ENCODE measurements at regions not wholly inside any gene's neighbourhood (a gene's known extent, or its start where the extent isn't known, plus 50 kb on each side); places are given as distances from the start of the nearest gene placed in this dataset.

DNA sequence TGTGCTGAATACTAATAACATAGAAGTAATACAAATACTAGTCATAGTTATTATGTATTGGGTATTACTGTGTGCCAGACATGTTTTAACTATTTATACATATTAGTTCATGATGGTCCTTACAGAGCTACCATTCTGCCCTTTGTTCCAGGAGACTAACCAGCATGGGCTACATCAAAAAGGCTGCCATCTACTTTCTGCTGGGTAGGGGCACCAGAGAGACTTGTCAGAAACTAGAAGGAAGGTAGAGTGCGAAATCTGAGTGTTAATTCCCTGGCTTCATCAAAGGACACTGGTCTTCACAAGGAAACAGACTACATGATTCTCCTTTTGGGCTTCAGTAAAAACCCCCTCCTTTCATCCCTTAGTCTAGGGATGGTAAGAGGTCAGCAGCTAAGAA, 347.8 kb downstream of the GBA3 start:
- no peak for DNase-seq
- TF ChIP-seq EP300 (IDR thresholded peaks at IDR 0.05; ENCODE audit: low read depth), result no peak
- Histone ChIP-seq H3K27ac (no peak overlapping the region), H3K9me3 (no peaks in the 10 kb centered on the region), H3K36me3 (no peaks in the 10 kb centered on the region), H3K4me1 (peaks cover 0 to 9% (median 2%) of the 10 kb centered on the region in 4 donors), H3K4me3 (no peak overlapping the region), H3K27me3 (no peaks in the 10 kb centered on the region)
- intact Hi-C loops (cut with DNase I; ENCODE audit: low total_unique reads) (no loop called here), in situ Hi-C loops (cut with MboI; ENCODE audit: low pct_ligation_motif_present in 1 of 4, low pct_unique_long_range_greater_than_20kb in 1 of 4, low sequenced_read_pairs in 3 of 4) (no loop called here)
- WGBS, 2 donors (ENCODE audit: low coverage in 1 of 2), result 84 to 100% methylated on average over 1 of the region's 1 CpG

DNA sequence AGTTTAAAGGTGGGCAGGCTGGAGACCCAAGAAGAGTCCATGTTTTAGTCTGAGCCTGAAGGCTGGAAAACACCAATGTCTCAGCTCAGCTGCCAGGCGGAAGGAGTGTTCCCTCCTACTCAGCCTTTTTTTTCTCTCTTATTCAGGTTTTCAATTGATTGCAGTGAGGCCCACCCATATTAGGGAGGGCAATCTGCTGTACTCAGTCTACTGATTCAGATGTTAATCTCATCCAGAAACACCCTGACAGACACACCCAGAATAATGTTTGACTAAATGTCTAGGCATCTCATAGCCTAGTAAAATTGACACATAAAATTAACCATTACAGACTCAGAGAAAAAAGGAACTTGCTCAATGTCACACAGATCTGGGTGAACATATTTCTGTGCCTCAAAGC, 347.1 kb downstream of the GBA3 start:
- TF ChIP-seq EP300 (IDR thresholded peaks at IDR 0.05; ENCODE audit: low read depth) (no peak), POLR2A (IDR thresholded peaks at IDR 0.05) (no peak)
- TF ChIP-seq, protein P1, sequence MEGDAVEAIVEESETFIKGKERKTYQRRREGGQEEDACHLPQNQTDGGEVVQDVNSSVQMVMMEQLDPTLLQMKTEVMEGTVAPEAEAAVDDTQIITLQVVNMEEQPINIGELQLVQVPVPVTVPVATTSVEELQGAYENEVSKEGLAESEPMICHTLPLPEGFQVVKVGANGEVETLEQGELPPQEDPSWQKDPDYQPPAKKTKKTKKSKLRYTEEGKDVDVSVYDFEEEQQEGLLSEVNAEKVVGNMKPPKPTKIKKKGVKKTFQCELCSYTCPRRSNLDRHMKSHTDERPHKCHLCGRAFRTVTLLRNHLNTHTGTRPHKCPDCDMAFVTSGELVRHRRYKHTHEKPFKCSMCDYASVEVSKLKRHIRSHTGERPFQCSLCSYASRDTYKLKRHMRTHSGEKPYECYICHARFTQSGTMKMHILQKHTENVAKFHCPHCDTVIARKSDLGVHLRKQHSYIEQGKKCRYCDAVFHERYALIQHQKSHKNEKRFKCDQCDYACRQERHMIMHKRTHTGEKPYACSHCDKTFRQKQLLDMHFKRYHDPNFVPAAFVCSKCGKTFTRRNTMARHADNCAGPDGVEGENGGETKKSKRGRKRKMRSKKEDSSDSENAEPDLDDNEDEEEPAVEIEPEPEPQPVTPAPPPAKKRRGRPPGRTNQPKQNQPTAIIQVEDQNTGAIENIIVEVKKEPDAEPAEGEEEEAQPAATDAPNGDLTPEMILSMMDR (IDR thresholded peaks at IDR 0.05), result no peak
- H3K36me3 ChIP-seq, result no peaks in the 10 kb centered on the region
- H3K9me3 ChIP-seq, result no peaks in the 10 kb centered on the region
- DNase-seq, result no peak
- H3K4me1 ChIP-seq, result peaks cover 0 to 9% (median 2%) of the 10 kb centered on the region in 4 donors
- no peak overlapping the region for H3K27ac ChIP-seq
- intact Hi-C loops (cut with DNase I; ENCODE audit: low total_unique reads), result no loop called here
- no peak overlapping the region for H3K4me3 ChIP-seq
- no peaks in the 10 kb centered on the region for H3K27me3 ChIP-seq
- 40 to 55% methylated on average over 1 of the region's 1 CpG for WGBS, 2 donors (ENCODE audit: low coverage in 1 of 2)
- in situ Hi-C loops (cut with MboI; ENCODE audit: low pct_ligation_motif_present in 1 of 4, low pct_unique_long_range_greater_than_20kb in 1 of 4, low sequenced_read_pairs in 3 of 4), result no loop called here

DNA sequence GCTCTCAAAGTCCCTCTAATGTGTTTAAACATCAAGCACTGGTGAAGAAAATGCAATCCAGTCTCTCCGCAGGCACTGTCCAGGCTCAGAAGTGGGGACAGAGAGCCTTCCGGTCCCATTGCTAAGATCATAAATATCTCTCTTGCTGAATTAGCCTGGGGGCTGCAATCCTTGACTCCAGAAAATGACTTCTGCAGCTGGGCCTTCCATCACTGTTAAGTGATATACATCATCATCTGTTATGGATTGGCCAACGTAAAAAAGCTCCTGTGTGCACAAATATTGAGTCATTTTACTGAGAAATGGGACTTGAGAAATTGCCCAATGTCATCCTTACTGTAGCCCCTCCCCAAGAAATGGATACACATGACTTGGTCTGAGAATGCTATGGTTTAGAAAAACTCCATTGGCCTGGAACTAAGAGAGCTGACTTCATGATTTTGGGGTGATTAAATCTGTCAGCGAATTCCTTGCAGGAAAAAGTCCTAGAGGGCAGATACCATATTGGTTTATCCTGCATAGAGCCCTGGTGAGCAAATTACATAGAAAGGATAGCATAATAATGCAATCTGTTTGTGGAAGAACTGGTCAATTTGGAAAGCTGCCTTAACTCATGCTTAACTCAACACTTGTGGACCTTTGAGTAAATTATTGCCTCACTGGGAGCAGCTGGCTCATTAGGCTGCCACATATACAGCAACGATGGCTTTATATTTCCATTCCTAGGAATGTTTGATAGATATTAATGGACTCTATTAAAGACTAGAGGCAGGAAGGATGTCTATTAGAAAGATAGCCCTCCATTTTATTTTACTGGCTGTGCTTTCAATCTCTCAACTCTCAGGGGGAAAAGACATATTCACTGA, 346.1 kb downstream of the GBA3 start:
- no peak for TF ChIP-seq POLR2A (IDR thresholded peaks at IDR 0.05)
- TF ChIP-seq POLR2AphosphoS5 (IDR thresholded peaks at IDR 0.05), result no peak
- no peak for TF ChIP-seq EP300 (IDR thresholded peaks at IDR 0.05; ENCODE audit: low read depth)
- TF ChIP-seq, protein P1 (IDR thresholded peaks at IDR 0.05), result no peak
- intact Hi-C loops (cut with DNase I; ENCODE audit: low total_unique reads) (no loop called here), in situ Hi-C loops (cut with MboI; ENCODE audit: low pct_ligation_motif_present in 1 of 4, low pct_unique_long_range_greater_than_20kb in 1 of 4, low sequenced_read_pairs in 3 of 4) (no loop called here)
- Histone ChIP-seq H3K27me3 (no peaks in the 10 kb centered on the region), H3K4me1 (peaks cover 0 to 9% (median 2%) of the 10 kb centered on the region in 4 donors), H3K9me3 (no peaks in the 10 kb centered on the region), H3K36me3 (no peaks in the 10 kb centered on the region), H3K27ac (no peak overlapping the region), H3K4me3 (no peak overlapping the region)
- WGBS, 2 donors (ENCODE audit: low coverage in 1 of 2), result 40 to 61% methylated on average over 1 to 5 of the region's 5 CpGs
- DNase-seq, result no peak

DNA sequence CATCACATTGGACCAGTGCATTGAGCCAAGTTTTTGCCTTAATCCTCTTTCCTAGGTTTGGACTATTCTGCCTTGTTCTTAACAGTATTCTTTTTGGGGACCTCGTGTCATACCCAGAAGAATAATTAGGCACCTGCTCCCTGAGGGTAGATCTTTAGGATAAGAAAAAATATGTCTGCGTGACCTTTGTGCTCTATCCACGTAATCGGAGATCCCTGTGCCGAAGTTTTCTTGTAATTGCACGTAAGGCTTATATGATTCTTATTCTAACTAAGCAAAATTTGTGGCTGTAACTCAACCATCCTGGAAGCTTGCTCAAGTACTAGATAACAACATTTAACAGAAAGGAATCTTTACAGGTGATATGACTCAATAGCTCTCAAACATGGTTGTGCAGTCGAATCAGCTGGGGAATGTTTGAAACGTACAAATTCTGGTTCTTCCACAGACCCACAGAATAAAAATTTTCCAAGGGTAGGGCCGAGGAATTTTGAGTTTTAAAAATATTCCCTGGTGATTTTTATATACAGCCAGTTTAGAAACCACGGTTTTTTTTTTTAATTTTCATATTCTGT, 344.3 kb downstream of the GBA3 start:
- Histone ChIP-seq H3K36me3 (no peaks in the 10 kb centered on the region), H3K9me3 (no peaks in the 10 kb centered on the region), H3K27me3 (no peaks in the 10 kb centered on the region), H3K4me1 (peaks cover 0 to 9% (median 2%) of the 10 kb centered on the region in 4 donors), H3K27ac (no peak overlapping the region), H3K4me3 (no peak overlapping the region)
- 84 to 85% methylated on average over 9 to 10 of the region's 10 CpGs for WGBS, 2 donors (ENCODE audit: low coverage in 1 of 2)
- DNase-seq, result no peak
- TF ChIP-seq EP300 (IDR thresholded peaks at IDR 0.05; ENCODE audit: low read depth), result no peak
- TF ChIP-seq, protein P1 (IDR thresholded peaks at IDR 0.05), result no peak
- intact Hi-C loops (cut with DNase I; ENCODE audit: low total_unique reads) (no loop called here), in situ Hi-C loops (cut with MboI; ENCODE audit: low pct_ligation_motif_present in 1 of 4, low pct_unique_long_range_greater_than_20kb in 1 of 4, low sequenced_read_pairs in 3 of 4) (no loop called here)

Data from transverse colon (tissue), 4 donors.